IPS-18a (cell line): ENCODE measurements at regions not wholly inside any gene's neighbourhood (a gene's known extent, or its start where the extent isn't known, plus 50 kb on each side); places are given as distances from the start of the nearest gene placed in this dataset.

Experiments
- H3K27ac ChIP-seq: one replicate; pipeline ENCODE4 v1.5.1; 2013; ENCODE audit warnings: low read length
- H3K27me3 ChIP-seq: one replicate; pipeline ENCODE4 v1.6.1; 2013; ENCODE audit warnings: mild to moderate bottlenecking, low read length; ENCODE audit not compliant: control insufficient read depth, insufficient read depth
- H3K36me3 ChIP-seq: one replicate; pipeline ENCODE4 v1.6.1; 2013; ENCODE audit warnings: low read depth, low read length; ENCODE audit not compliant: control insufficient read depth
- H3K4me1 ChIP-seq: one replicate; pipeline ENCODE4 v1.6.1; 2013; ENCODE audit warnings: low read depth, low read length; ENCODE audit not compliant: control insufficient read depth
- H3K4me3 ChIP-seq: one replicate; pipeline ENCODE4 v1.5.1; 2013; ENCODE audit warnings: low read length
- H3K9ac ChIP-seq: one replicate; pipeline ENCODE4 v1.6.1; 2013; ENCODE audit warnings: mild to moderate bottlenecking, low read length, moderate library complexity
- H3K9me3 ChIP-seq: one replicate; pipeline ENCODE4 v1.6.1; 2013; ENCODE audit warnings: low read depth, low read length; ENCODE audit not compliant: control insufficient read depth

DNA sequence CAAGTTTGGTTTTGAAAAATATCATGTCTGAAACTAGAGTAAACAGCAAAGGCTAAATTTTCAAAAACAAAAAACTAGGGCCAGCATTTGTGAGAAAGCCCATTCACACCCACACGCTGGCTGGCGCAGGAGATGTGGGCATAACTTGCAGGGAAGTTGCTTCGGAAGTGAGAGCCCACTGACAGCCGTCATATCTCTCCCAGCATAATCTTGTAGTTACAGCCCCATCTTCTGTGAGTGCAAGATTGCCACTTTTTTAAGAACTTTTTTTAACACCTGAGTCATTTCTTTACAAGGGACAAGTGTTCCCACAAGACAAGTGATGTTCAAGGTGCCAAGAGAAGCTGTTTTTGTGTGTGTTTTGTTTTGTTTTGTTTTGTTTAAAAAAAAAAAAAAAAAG, 212.5 kb upstream of the CNR1 start:
- Histone ChIP-seq H3K36me3 (no peaks in the 10 kb centered on the region), H3K9me3 (no peaks in the 10 kb centered on the region), H3K27ac (no peak overlapping the region), H3K4me3 (no peak overlapping the region), H3K4me1 (peaks cover 10% of the 10 kb centered on the region), H3K27me3 (no peaks in the 10 kb centered on the region), H3K9ac (no peak overlapping the region)

DNA sequence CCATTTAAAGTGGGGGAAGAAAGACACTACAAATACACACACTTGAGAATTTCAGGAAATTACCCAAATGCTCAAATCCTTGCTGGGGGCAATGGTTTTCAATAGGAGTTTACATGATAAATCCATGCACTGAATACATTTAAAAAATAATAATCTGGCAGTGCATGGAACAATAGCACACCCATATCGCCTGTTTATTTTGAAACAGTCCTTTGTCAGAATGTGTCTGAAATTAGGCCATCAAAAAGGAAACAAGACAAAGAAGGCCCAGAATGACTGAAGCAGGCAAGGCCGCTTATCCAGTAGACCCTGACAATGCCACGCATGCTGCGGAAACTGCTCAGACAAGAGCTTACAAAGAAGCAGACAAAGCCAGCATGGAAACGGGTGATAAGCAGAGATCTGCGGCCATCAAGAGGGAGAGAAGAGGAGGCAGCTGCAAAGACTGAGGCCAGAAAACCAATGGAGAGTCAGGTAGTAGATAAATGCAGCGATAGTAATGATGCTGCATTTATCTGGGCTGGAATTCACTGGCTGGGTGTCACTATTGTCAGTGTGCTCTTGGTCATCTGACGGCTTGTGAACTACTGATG, 211.9 kb upstream of the CNR1 start:
- Histone ChIP-seq H3K4me1 (peaks cover 10% of the 10 kb centered on the region), H3K27me3 (no peaks in the 10 kb centered on the region), H3K9ac (no peak overlapping the region), H3K27ac (no peak overlapping the region), H3K4me3 (no peak overlapping the region), H3K9me3 (no peaks in the 10 kb centered on the region), H3K36me3 (no peaks in the 10 kb centered on the region)

GRCh38 chr6:88376768-88377387, 210.7 kb upstream of the CNR1 start:
- H3K27ac ChIP-seq: no peak overlapping the region
- no peaks in the 10 kb centered on the region for H3K9me3 ChIP-seq
- no peak overlapping the region for H3K9ac ChIP-seq
- H3K36me3 ChIP-seq: no peaks in the 10 kb centered on the region
- no peak overlapping the region for H3K4me3 ChIP-seq
- H3K27me3 ChIP-seq: no peaks in the 10 kb centered on the region
- peaks cover 6% of the 10 kb centered on the region for H3K4me1 ChIP-seq

DNA sequence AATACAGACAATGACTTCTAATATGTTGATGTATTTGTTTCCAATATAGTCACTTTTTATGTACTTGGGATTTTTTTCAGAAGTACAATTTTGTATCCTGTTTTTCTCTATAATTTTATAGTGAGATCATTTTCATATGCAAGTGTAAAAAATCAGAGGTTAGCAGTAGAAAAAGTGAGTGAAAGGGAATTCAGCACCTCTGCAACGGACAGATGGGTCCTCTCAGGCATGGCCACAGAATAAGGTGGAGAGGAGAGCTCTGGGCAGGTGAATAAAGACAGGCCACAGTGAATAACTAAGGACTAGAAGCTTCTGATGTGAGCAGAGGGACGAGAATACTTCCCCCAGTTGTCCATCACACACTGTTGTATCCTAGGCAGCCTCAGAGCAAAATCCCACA, 210.1 kb upstream of the CNR1 start:
- Histone ChIP-seq H3K36me3 (no peaks in the 10 kb centered on the region), H3K27ac (no peak overlapping the region), H3K27me3 (no peaks in the 10 kb centered on the region), H3K4me3 (no peak overlapping the region), H3K9me3 (no peaks in the 10 kb centered on the region), H3K4me1 (peaks cover 3% of the 10 kb centered on the region), H3K9ac (no peak overlapping the region)

GRCh38 chr6:88374553-88374952, 208.4 kb upstream of the CNR1 start:
- H3K4me1 ChIP-seq: no peaks in the 10 kb centered on the region
- H3K36me3 ChIP-seq: no peaks in the 10 kb centered on the region
- no peaks in the 10 kb centered on the region for H3K27me3 ChIP-seq
- H3K27ac ChIP-seq: no peak overlapping the region
- no peak overlapping the region for H3K4me3 ChIP-seq
- H3K9me3 ChIP-seq: no peaks in the 10 kb centered on the region
- H3K9ac ChIP-seq: no peak overlapping the region

DNA sequence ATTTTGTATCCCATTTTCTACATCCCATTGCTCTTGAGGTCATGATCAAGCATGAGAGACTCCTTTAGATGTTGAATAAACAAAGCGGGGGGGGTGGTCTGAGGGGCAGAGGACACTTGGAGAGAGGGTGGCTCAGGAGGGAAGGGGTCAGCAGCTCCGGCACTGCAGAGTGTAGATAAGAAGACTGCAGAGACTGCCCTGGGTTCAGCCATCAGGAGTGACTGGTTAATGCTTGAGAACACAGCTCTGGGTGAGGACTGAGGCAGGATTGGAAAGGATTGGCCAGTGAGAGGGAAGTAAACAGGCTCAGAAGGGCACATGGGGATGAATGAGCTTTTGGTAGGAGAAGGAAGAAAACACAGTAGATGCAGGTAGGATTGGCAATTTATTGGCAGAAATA, 205.3 kb upstream of the CNR1 start:
- Histone ChIP-seq H3K4me3 (no peak overlapping the region), H3K4me1 (no peaks in the 10 kb centered on the region), H3K9me3 (no peaks in the 10 kb centered on the region), H3K36me3 (no peaks in the 10 kb centered on the region), H3K9ac (no peak overlapping the region), H3K27me3 (no peaks in the 10 kb centered on the region), H3K27ac (no peak overlapping the region)

- Histone ChIP-seq H3K4me1 (no peaks in the 10 kb centered on the region), H3K36me3 (no peaks in the 10 kb centered on the region), H3K9me3 (no peaks in the 10 kb centered on the region), H3K27ac (no peak overlapping the region), H3K27me3 (no peaks in the 10 kb centered on the region), H3K9ac (no peak overlapping the region), H3K4me3 (no peak overlapping the region)
These were observed 204.1 kb upstream of the CNR1 start for GRCh38 chr6:88370127-88370710.

DNA sequence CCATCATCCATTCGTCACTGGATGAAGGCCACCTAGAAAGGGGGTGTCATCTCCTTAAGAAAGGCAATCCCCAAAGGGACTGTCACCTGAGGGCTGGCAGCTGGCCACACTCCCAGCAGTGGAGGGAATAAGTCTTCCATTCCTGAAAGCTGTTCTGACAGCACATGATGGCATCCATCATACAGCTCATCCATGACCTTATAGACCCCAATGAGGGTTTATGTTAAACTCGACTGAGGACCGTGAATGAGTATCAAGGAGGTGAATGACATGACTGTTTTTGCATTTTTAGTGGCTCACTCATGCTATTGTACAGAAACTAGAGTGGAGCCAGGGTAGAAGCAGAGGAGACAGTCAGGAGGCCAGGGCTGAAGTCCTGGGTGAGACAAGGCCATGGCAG, 203.1 kb upstream of the CNR1 start:
- no peaks in the 10 kb centered on the region for H3K36me3 ChIP-seq
- no peaks in the 10 kb centered on the region for H3K27me3 ChIP-seq
- H3K9me3 ChIP-seq: no peaks in the 10 kb centered on the region
- H3K27ac ChIP-seq: no peak overlapping the region
- H3K4me3 ChIP-seq: no peak overlapping the region
- H3K4me1 ChIP-seq: no peaks in the 10 kb centered on the region
- no peak overlapping the region for H3K9ac ChIP-seq

- H3K27me3 ChIP-seq: no peaks in the 10 kb centered on the region
- no peak overlapping the region for H3K4me3 ChIP-seq
- H3K27ac ChIP-seq: no peak overlapping the region
- no peaks in the 10 kb centered on the region for H3K9me3 ChIP-seq
- no peak overlapping the region for H3K9ac ChIP-seq
- H3K36me3 ChIP-seq: no peaks in the 10 kb centered on the region
- H3K4me1 ChIP-seq: no peaks in the 10 kb centered on the region
These were observed 202.1 kb upstream of the CNR1 start for GRCh38 chr6:88368071-88368787.

DNA sequence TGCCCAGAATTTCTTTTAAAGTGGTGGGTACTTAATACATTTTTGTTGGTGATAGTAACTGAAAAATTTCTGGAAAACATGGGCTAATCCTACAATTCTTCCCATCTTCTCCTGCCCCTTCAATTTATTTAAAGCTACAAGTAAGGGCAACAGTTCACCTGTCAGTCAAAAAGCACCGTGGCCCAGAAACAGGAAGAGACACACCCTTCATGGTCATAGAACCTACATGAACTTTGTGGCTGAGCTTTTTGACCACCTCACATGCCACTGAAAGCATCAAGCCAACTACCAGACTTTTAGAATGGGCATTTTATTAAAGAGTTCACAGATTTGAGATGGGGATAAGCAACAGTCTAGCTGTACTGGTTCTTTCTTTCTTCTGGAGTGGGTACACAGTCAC, 201.1 kb upstream of the CNR1 start:
- no peak overlapping the region for H3K9ac ChIP-seq

DNA sequence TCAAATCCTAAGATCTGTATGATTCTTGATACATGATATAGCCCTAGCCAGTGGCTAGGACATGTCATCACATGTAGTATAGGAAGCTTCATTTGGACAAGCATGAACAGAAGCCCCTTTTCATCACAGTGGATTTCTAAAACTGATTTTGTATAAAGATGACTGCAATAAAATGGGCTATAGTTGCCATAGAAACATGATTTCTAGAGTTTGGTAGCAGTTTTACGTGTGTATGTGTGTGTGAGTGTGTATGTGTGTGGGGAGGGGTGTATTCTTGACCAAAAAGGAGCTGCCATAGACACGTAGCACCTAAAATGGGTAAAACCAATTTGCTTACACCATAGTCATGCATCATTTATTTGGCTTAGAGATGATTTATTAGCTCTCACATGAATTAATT, 200.5 kb upstream of the CNR1 start:
- Histone ChIP-seq H3K27ac (no peak overlapping the region), H3K9me3 (no peaks in the 10 kb centered on the region), H3K27me3 (no peaks in the 10 kb centered on the region), H3K4me1 (no peaks in the 10 kb centered on the region), H3K4me3 (no peak overlapping the region), H3K36me3 (no peaks in the 10 kb centered on the region), H3K9ac (no peak overlapping the region)

More for the DNA sequence above, 201.1 kb upstream of the CNR1 start:
- Histone ChIP-seq H3K27me3 (no peaks in the 10 kb centered on the region), H3K36me3 (no peaks in the 10 kb centered on the region), H3K4me1 (no peaks in the 10 kb centered on the region), H3K9me3 (no peaks in the 10 kb centered on the region), H3K4me3 (no peak overlapping the region), H3K27ac (no peak overlapping the region)
